ENCODE measurements at regions not wholly inside any gene's neighbourhood (a gene's known extent, or its start where the extent isn't known, plus 50 kb on each side); places are given as distances from the start of the nearest gene placed in this dataset.

GRCh38 chr6:114892211-114892610 lies 549.4 kb upstream of the HS3ST5 start:
- no peak for TF ChIP-seq SMC3 (IDR thresholded peaks at IDR 0.05; ENCODE audit: low read length)
- TF ChIP-seq REST (IDR thresholded peaks at IDR 0.05; ENCODE audit: borderline replicate concordance in 1 of 2, low read depth in 1 of 2, low read length in 2 of 2): no peak
- no peak for TF ChIP-seq MZF1 (CRISPR knock-in tag; IDR thresholded peaks at IDR 0.05; ENCODE audit: borderline replicate concordance)
- no peak for TF ChIP-seq NFYB (CRISPR knock-in tag; IDR thresholded peaks at IDR 0.05)

Measured in HepG2 (cell line).